T-helper 17 cell (primary cell): ENCODE measurements at regions not wholly inside any gene's neighbourhood (a gene's known extent, or its start where the extent isn't known, plus 50 kb on each side); places are given as distances from the start of the nearest gene placed in this dataset.

Experiments used
- ATAC-seq: fragments of 150-1000 bp; cut with Tn5 transposase; 2 replicates; pipeline ENCODE4 v1.10.0; 2021; ENCODE audit warnings: mild to moderate bottlenecking, moderate library complexity
- DNase-seq, 3 donors: peaks; one replicate each; pipeline versions ENCODE4 v3.0.0 to v3.0.0-alpha.2; 2020 to 2021
- H3K9me3 ChIP-seq: one replicate; pipeline ENCODE4 v1.7.0; 2013; ENCODE audit warnings: low read length, mild to moderate bottlenecking; ENCODE audit not compliant: control insufficient read depth, poor library complexity, severe bottlenecking
- H3K27ac Mint-ChIP-seq: one replicate; pipeline ENCODE4 v1.8.0; 2022; ENCODE audit warnings: mild to moderate bottlenecking, moderate library complexity, mixed read lengths
- H3K27me3 Mint-ChIP-seq: one replicate; pipeline ENCODE4 v1.8.0; 2022; ENCODE audit warnings: mixed read lengths
- H3K36me3 Mint-ChIP-seq: one replicate; pipeline ENCODE4 v1.8.0; 2022; ENCODE audit warnings: low read depth, mixed read lengths
- H3K4me1 Mint-ChIP-seq: one replicate; pipeline ENCODE4 v1.8.0; 2022; ENCODE audit warnings: mild to moderate bottlenecking, mixed read lengths
- H3K4me3 Mint-ChIP-seq: one replicate; pipeline ENCODE4 v1.8.0; 2022; ENCODE audit warnings: mild to moderate bottlenecking, moderate library complexity, mixed read lengths

DNA sequence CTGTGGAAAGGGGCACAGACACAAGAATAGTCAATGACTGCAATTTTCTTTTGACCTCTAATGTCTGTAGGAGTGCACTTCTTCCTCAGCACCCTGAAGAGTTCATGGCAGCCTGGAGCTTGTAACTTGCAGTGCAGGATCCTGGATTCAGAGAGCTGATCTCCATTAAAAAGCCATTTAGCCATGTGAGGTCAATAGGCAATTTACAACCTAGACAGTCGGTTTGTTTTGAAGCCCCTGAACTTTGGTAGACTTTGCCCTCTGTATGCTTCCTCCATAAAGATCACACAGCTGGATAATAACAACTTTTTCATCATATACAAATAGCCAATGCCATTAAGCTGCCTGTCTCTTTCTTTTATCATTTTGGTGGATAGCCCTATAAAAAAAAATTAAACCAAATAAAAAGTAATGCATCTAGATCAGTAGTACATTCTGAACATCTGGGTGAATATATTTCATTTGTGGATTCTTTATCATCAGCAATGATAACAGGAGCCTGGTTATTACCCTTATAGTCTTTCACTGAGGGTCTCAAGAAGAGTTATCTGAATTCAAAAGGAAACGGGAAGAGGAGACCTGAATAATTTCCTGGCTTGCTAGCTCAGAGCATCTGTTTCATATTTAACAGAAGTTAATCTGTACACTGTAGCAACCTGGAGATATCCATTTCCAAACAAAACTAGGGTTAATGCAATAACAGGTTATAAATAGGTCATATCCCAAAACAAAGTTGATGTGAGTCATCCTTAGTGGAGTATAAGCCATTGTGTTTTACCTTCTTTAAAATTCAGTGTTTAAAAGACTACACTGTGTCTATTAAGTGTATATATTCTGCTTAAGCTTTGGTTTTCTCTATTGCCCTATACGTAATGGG lies 193.8 kb upstream of the ACTBL2 start:
- Mint-ChIP-seq H3K4me1 (no peaks in the 10 kb centered on the region), H3K4me3 (no peak overlapping the region), H3K36me3 (no peaks in the 10 kb centered on the region), H3K27me3 (peaks cover 45% of the 10 kb centered on the region), H3K27ac (no peak overlapping the region)
- H3K9me3 ChIP-seq = no peaks in the 10 kb centered on the region
- DNase-seq (no peak), ATAC-seq (no peak)

GRCh38 chr5:57675236-57675635 lies 192.6 kb upstream of the ACTBL2 start:
- H3K27me3 Mint-ChIP-seq = peaks cover 38% of the 10 kb centered on the region
- H3K36me3 Mint-ChIP-seq = no peaks in the 10 kb centered on the region

GRCh38 chr5:57671371-57671770 lies 188.8 kb upstream of the ACTBL2 start:
- ATAC-seq (no peak), DNase-seq (no peak)
- H3K9me3 ChIP-seq = no peaks in the 10 kb centered on the region
- no peaks in the 10 kb centered on the region for H3K36me3 Mint-ChIP-seq
- no peak overlapping the region for H3K4me3 Mint-ChIP-seq
- no peak overlapping the region for H3K27ac Mint-ChIP-seq
- H3K27me3 Mint-ChIP-seq = peaks cover 26% of the 10 kb centered on the region
- H3K4me1 Mint-ChIP-seq = no peaks in the 10 kb centered on the region

More at GRCh38 chr5:57675236-57675635, 192.6 kb upstream of the ACTBL2 start:
- ATAC-seq (no peak), DNase-seq (no peak)
- Mint-ChIP-seq H3K27ac (no peak overlapping the region), H3K4me1 (no peaks in the 10 kb centered on the region), H3K4me3 (no peak overlapping the region)
- no peaks in the 10 kb centered on the region for H3K9me3 ChIP-seq

GRCh38 chr5:57666582-57666981 lies 184.0 kb upstream of the ACTBL2 start:
- no peaks in the 10 kb centered on the region for H3K9me3 ChIP-seq
- Mint-ChIP-seq H3K27me3 (peaks cover 43% of the 10 kb centered on the region), H3K4me1 (no peaks in the 10 kb centered on the region), H3K36me3 (no peaks in the 10 kb centered on the region), H3K27ac (no peak overlapping the region), H3K4me3 (no peak overlapping the region)
- ATAC-seq (no peak), DNase-seq (no peak)

DNA sequence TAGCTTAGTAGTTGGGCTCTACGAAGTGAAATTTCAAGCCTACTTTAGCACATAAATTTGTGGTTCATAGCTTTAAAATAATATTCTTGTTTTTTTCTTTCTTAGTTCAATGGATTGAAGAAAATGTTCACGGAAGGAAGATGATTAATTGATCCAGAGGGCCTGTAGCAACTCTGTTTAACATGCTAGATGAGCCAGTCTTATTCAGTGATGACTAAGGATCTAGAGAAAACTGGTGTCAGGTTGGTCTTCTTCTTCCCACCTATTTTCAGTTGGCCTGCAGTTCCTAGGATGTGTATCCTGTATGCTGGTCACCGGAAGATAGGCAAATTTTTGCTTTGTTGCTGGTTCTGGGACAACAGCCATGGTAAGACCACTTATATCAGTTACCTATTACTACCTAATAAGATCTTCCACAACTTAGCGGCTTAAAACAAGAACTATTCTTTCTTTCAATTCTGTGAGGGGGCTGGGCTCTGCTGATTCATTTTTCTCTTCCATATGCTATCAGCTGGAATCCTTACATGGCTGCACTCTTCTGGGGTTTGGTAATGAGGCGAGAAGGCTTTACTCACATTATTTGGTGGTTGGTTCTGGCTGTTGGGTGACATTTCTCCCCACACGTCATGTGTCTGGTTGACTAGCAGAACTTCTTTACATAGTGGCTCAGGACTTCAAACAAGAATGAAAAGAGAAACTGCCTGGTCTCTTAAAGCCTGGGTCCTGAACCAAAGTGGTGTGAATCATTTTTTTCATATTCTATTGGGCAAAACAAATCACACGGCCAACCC lies 182.7 kb upstream of the ACTBL2 start:
- Mint-ChIP-seq H3K4me1 (no peaks in the 10 kb centered on the region), H3K27me3 (peaks cover 53% of the 10 kb centered on the region), H3K36me3 (no peaks in the 10 kb centered on the region), H3K27ac (no peak overlapping the region), H3K4me3 (no peak overlapping the region)
- no peaks in the 10 kb centered on the region for H3K9me3 ChIP-seq
- ATAC-seq = no peak
- no peak for DNase-seq

DNA sequence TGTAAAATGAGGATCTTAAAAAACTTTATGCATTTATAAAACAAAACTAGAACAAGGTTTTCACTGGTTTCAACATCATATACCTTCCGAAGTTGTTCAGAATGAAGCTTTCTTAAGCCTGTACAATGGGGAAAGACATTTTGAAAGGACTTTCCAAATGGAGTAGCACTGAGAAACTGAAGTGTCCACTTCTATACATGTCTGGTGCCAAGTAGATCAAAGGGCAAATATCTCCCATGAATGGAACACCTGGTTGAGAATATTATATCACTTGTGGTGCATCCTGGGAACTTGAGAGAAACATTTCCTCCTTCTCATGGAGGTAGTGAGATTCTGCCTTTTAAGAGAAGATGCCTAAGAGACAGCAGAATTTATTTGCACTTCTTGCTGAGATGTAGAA lies 182.1 kb upstream of the ACTBL2 start:
- H3K36me3 Mint-ChIP-seq = no peaks in the 10 kb centered on the region
- peaks cover 53% of the 10 kb centered on the region for H3K27me3 Mint-ChIP-seq
- H3K27ac Mint-ChIP-seq = no peak overlapping the region
- no peak for DNase-seq
- ATAC-seq = no peak
- H3K9me3 ChIP-seq = no peaks in the 10 kb centered on the region
- no peaks in the 10 kb centered on the region for H3K4me1 Mint-ChIP-seq
- no peak overlapping the region for H3K4me3 Mint-ChIP-seq

- H3K9me3 ChIP-seq = no peaks in the 10 kb centered on the region
- Mint-ChIP-seq H3K36me3 (no peaks in the 10 kb centered on the region), H3K27me3 (peaks cover 49% of the 10 kb centered on the region), H3K4me3 (no peak overlapping the region), H3K27ac (no peak overlapping the region), H3K4me1 (no peaks in the 10 kb centered on the region)
- ATAC-seq = no peak
- no peak for DNase-seq
Observed at GRCh38 chr5:57663466-57663865, 180.9 kb upstream of the ACTBL2 start.

DNA sequence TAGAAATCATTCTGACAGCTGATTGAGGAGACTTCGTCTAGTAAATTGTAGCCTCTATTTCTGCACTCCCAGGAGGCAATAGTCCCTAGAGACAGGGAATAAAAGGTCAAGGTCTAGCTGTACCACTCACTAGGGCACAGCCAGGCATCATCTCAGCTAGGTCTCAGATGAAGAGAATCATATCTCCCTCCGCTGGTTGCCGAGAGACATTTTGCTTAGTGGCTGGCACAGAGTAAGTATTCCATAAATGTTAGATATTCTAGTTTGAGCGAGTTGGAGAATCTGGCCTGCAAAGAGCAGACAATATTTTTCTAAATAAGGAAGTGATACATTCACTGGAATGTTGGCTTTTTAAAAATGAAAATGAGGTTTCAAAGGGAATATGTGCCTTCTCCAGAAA lies 180.4 kb upstream of the ACTBL2 start:
- ATAC-seq (no peak), DNase-seq (no peak)
- Mint-ChIP-seq H3K27ac (no peak overlapping the region), H3K27me3 (peaks cover 49% of the 10 kb centered on the region), H3K4me3 (no peak overlapping the region), H3K4me1 (no peaks in the 10 kb centered on the region), H3K36me3 (no peaks in the 10 kb centered on the region)
- no peaks in the 10 kb centered on the region for H3K9me3 ChIP-seq

- ATAC-seq (no peak), DNase-seq (no peak)
- H3K4me3 Mint-ChIP-seq = no peak overlapping the region
- peaks cover 29% of the 10 kb centered on the region for H3K27me3 Mint-ChIP-seq
- H3K36me3 Mint-ChIP-seq = no peaks in the 10 kb centered on the region
- H3K4me1 Mint-ChIP-seq = no peaks in the 10 kb centered on the region
- H3K9me3 ChIP-seq = no peaks in the 10 kb centered on the region
- H3K27ac Mint-ChIP-seq = no peak overlapping the region
Observed at GRCh38 chr5:57659886-57660285, 177.3 kb upstream of the ACTBL2 start.

- peaks cover 25% of the 10 kb centered on the region for H3K27me3 Mint-ChIP-seq
- H3K4me1 Mint-ChIP-seq = no peaks in the 10 kb centered on the region
- no peaks in the 10 kb centered on the region for H3K36me3 Mint-ChIP-seq
- no peak for DNase-seq
- no peaks in the 10 kb centered on the region for H3K9me3 ChIP-seq
- no peak for ATAC-seq
- no peak overlapping the region for H3K4me3 Mint-ChIP-seq
- no peak overlapping the region for H3K27ac Mint-ChIP-seq
Observed at GRCh38 chr5:57658018-57658417, 175.4 kb upstream of the ACTBL2 start.

DNA sequence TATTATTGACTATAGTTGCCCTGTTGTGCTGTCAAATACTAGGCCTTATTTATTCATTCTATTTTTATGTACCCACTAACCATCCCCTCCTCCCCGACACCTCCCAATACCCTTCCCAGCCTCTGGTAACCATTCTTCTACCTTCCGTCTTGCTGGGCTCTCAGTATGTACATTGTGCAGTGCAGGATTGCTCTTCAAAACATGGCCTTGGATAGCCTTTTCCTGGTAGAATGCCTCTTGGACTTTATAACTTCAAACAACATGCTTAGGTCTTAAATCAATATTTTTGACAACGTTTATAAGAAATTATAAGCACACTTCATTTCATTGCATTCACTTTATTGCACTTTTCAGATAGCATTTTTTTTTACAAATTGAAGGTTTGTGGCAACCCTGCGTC lies 172.6 kb upstream of the ACTBL2 start:
- Mint-ChIP-seq H3K27me3 (peaks cover 12% of the 10 kb centered on the region), H3K4me3 (no peak overlapping the region), H3K4me1 (no peaks in the 10 kb centered on the region), H3K27ac (no peak overlapping the region), H3K36me3 (no peaks in the 10 kb centered on the region)
- DNase-seq (no peak), ATAC-seq (no peak)
- no peaks in the 10 kb centered on the region for H3K9me3 ChIP-seq

DNA sequence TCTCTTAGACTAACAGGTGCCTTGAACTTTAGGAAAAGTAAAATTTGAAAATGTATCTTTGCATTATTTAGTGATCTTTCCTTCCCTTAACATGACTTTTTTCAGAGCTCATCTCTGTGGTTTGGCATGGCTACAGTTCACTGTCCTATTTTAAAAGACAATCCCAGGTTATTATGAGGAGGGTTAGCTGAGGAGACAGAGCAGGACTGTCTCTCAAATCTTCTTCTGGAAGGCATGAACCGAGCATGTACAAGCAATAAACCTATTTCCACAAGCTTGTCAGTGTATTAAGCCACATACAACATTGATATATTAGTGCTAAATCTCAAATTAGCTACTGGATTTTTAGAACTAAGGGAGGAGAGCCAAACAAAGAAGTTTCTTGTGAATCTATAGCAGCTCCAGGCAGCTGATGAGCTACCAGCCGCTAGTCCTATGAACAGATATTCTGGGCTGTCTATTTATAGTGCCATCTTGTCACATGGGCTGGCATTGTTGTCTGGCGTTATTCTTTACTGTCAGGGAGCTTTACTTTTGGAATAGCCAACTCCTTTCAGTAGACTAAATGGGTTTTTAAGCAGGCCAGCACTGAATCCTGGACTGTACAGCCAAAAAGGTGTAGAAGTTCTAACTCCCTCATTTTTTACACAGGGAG lies 171.2 kb upstream of the ACTBL2 start:
- Mint-ChIP-seq H3K4me1 (no peaks in the 10 kb centered on the region), H3K27ac (no peak overlapping the region), H3K27me3 (peaks cover 12% of the 10 kb centered on the region), H3K36me3 (no peaks in the 10 kb centered on the region), H3K4me3 (no peak overlapping the region)
- ATAC-seq = no peak
- no peaks in the 10 kb centered on the region for H3K9me3 ChIP-seq
- no peak for DNase-seq

DNA sequence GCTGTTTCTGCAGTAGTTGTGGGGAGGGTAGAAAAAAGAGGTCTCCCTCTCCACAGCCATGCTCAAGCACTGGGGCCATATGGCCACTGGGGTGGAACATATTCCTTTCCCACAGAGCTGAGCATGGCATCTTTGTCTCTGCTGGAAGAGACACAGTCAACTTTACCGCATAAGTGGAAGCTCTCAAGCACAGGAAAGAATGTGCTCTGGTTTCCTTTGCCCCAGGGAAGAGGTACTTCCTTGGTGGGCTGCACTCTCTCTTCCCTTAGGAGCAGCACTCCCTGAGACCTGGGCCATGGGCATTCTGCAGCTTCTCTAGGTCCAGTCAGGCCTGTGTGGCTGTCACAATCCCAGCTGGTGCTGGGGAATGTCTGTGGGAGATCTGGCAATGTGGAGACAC lies 168.5 kb upstream of the ACTBL2 start:
- no peaks in the 10 kb centered on the region for H3K9me3 ChIP-seq
- no peaks in the 10 kb centered on the region for H3K36me3 Mint-ChIP-seq
- H3K27ac Mint-ChIP-seq = no peak overlapping the region
- DNase-seq = no peak
- no peak overlapping the region for H3K4me3 Mint-ChIP-seq
- H3K4me1 Mint-ChIP-seq = no peaks in the 10 kb centered on the region
- no peak for ATAC-seq
- peaks cover 13% of the 10 kb centered on the region for H3K27me3 Mint-ChIP-seq
